Activated CD4-positive, alpha-beta memory T cell treated with anti-CD3 and anti-CD28 coated beads, Interleukin-2, amount 10 ng/mL, durations not matched to agents 7 days and 5 days (primary cell): ENCODE measurements at regions not wholly inside any gene's neighbourhood (a gene's known extent, or its start where the extent isn't known, plus 50 kb on each side); places are given as distances from the start of the nearest gene placed in this dataset.

Experiments
- CTCF ChIA-PET: fragments of 350-600 bp; sonication (Branson Sonifier 250); formaldehyde crosslinking; loops from one replicate; lab custom pipeline; 2021; ENCODE audit warnings: antibody characterized with exemption, inconsistent platforms; lab: Charles Lee
- POLR2A ChIA-PET: fragments of 350-600 bp; sonication (Branson Sonifier 250); formaldehyde crosslinking; loops from one replicate; lab custom pipeline; 2021; ENCODE audit warnings: antibody characterized with exemption; lab: Charles Lee
- DNase-seq: peaks from one replicate; pipeline ENCODE4 v3.0.0-alpha.2; 2020
- H3K27ac Mint-ChIP-seq: one replicate; pipeline ENCODE4 v1.8.0; 2021; ENCODE audit warnings: mild to moderate bottlenecking, mixed read lengths
- H3K27me3 Mint-ChIP-seq: one replicate; pipeline ENCODE4 v1.8.0; 2021; ENCODE audit warnings: mixed read lengths
- H3K36me3 Mint-ChIP-seq: one replicate; pipeline ENCODE4 v1.8.0; 2021; ENCODE audit warnings: low read depth, mixed read lengths
- H3K4me1 Mint-ChIP-seq: one replicate; pipeline ENCODE4 v1.8.0; 2021; ENCODE audit warnings: mixed read lengths
- H3K4me3 Mint-ChIP-seq: one replicate; pipeline ENCODE4 v1.8.0; 2021; ENCODE audit warnings: mild to moderate bottlenecking, mixed read lengths
- H3K9me3 Mint-ChIP-seq: one replicate; pipeline ENCODE4 v1.8.0; 2021; ENCODE audit warnings: mixed read lengths

- H3K9me3 Mint-ChIP-seq: peaks cover 12% of the 10 kb centered on the region
Measured at GRCh38 chrX:13144927-13145655, 100.7 kb upstream of the FAM9C start.

GRCh38 chrX:13142891-13143290 lies 98.5 kb upstream of the FAM9C start:
- CTCF ChIA-PET: no interaction called here
- H3K27ac Mint-ChIP-seq: no peak overlapping the region
- peaks cover 4% of the 10 kb centered on the region for H3K4me1 Mint-ChIP-seq
- H3K9me3 Mint-ChIP-seq: peaks cover 9% of the 10 kb centered on the region
- H3K36me3 Mint-ChIP-seq: peaks cover 3% of the 10 kb centered on the region
- POLR2A ChIA-PET: no interaction called here
- H3K27me3 Mint-ChIP-seq: no peaks in the 10 kb centered on the region
- no peak overlapping the region for H3K4me3 Mint-ChIP-seq
- no peak for DNase-seq

More at GRCh38 chrX:13144927-13145655, 100.7 kb upstream of the FAM9C start:
- ChIA-PET POLR2A (no interaction called here), CTCF (no interaction called here)
- peaks cover 7% of the 10 kb centered on the region for H3K4me1 Mint-ChIP-seq
- no peaks in the 10 kb centered on the region for H3K27me3 Mint-ChIP-seq
- H3K27ac Mint-ChIP-seq: no peak overlapping the region
- H3K4me3 Mint-ChIP-seq: no peak overlapping the region
- peaks cover 3% of the 10 kb centered on the region for H3K36me3 Mint-ChIP-seq
- no peak for DNase-seq

GRCh38 chrX:13140007-13140406 lies 95.6 kb upstream of the FAM9C start:
- ChIA-PET POLR2A (no interaction called here), CTCF (no interaction called here)
- Mint-ChIP-seq H3K27me3 (no peaks in the 10 kb centered on the region), H3K4me3 (no peak overlapping the region), H3K9me3 (no peaks in the 10 kb centered on the region), H3K4me1 (peaks cover 4% of the 10 kb centered on the region), H3K36me3 (no peaks in the 10 kb centered on the region), H3K27ac (no peak overlapping the region)
- DNase-seq: no peak

- peak; percentile 28 for DNase-seq
- H3K9me3 Mint-ChIP-seq: no peaks in the 10 kb centered on the region
- H3K27ac Mint-ChIP-seq: peak overlapping the region; percentile 7
- no peaks in the 10 kb centered on the region for H3K27me3 Mint-ChIP-seq
- POLR2A ChIA-PET: no interaction called here
- no peak overlapping the region for H3K4me3 Mint-ChIP-seq
- no peaks in the 10 kb centered on the region for H3K36me3 Mint-ChIP-seq
- CTCF ChIA-PET: interaction anchor here (1.7 kb wide), 1 partner anchor 39 kb away, joined by 4 read pairs; no protein-coding TSS in a partner anchor
- H3K4me1 Mint-ChIP-seq: peaks cover 25% of the 10 kb centered on the region
Measured at GRCh38 chrX:13131396-13132137, 87.1 kb upstream of the FAM9C start.

- H3K9me3 Mint-ChIP-seq: no peaks in the 10 kb centered on the region
- CTCF ChIA-PET: interaction anchor here (1.7 kb wide), 1 partner anchor 38 kb away, joined by 4 read pairs; no protein-coding TSS in a partner anchor
Measured at GRCh38 chrX:13130816-13131215, 86.4 kb upstream of the FAM9C start.

GRCh38 chrX:13128104-13128503 lies 83.7 kb upstream of the FAM9C start:
- peaks cover 49% of the 10 kb centered on the region for H3K4me1 Mint-ChIP-seq
- ChIA-PET POLR2A (no interaction called here), CTCF (no interaction called here)
- H3K4me3 Mint-ChIP-seq: no peak overlapping the region
- no peaks in the 10 kb centered on the region for H3K9me3 Mint-ChIP-seq
- no peaks in the 10 kb centered on the region for H3K27me3 Mint-ChIP-seq
- H3K27ac Mint-ChIP-seq: no peak overlapping the region
- H3K36me3 Mint-ChIP-seq: peaks cover 6% of the 10 kb centered on the region
- no peak for DNase-seq

More at GRCh38 chrX:13130816-13131215, 86.4 kb upstream of the FAM9C start:
- no peak for DNase-seq
- no peak overlapping the region for H3K4me3 Mint-ChIP-seq
- no peaks in the 10 kb centered on the region for H3K27me3 Mint-ChIP-seq
- H3K36me3 Mint-ChIP-seq: no peaks in the 10 kb centered on the region
- peaks cover 27% of the 10 kb centered on the region for H3K4me1 Mint-ChIP-seq
- POLR2A ChIA-PET: no interaction called here
- H3K27ac Mint-ChIP-seq: no peak overlapping the region

GRCh38 chrX:13126775-13127174 lies 82.4 kb upstream of the FAM9C start:
- H3K4me1 Mint-ChIP-seq: peaks cover 57% of the 10 kb centered on the region
- H3K27me3 Mint-ChIP-seq: no peaks in the 10 kb centered on the region
- DNase-seq: no peak
- no peak overlapping the region for H3K27ac Mint-ChIP-seq
- H3K36me3 Mint-ChIP-seq: peaks cover 9% of the 10 kb centered on the region
- H3K9me3 Mint-ChIP-seq: no peaks in the 10 kb centered on the region
- CTCF ChIA-PET: no interaction called here
- H3K4me3 Mint-ChIP-seq: no peak overlapping the region
- POLR2A ChIA-PET: interaction anchor here (0.9 kb wide), 1 partner anchor 34 kb away, joined by 3 read pairs; no protein-coding TSS in a partner anchor

GRCh38 chrX:13125188-13125587 lies 80.8 kb upstream of the FAM9C start:
- CTCF ChIA-PET: no interaction called here
- POLR2A ChIA-PET: interaction anchor here (1.2 kb wide), 1 partner anchor 26 kb away, joined by 3 read pairs; no protein-coding TSS in a partner anchor
- Mint-ChIP-seq H3K4me3 (no peak overlapping the region), H3K27ac (no peak overlapping the region), H3K4me1 (peaks cover 45% of the 10 kb centered on the region), H3K36me3 (peaks cover 10% of the 10 kb centered on the region), H3K27me3 (no peaks in the 10 kb centered on the region), H3K9me3 (no peaks in the 10 kb centered on the region)
- DNase-seq: no peak

- peak overlapping the region; percentile 32 for H3K4me3 Mint-ChIP-seq
- H3K9me3 Mint-ChIP-seq: no peaks in the 10 kb centered on the region
- CTCF ChIA-PET: interaction anchor here (1.0 to 1.4 kb wide), 2 partner anchors 31 to 177 kb away, joined by 3 to 6 read pairs; no protein-coding TSS in a partner anchor
- peak; percentile 17 for DNase-seq
- H3K4me1 Mint-ChIP-seq: peaks cover 43% of the 10 kb centered on the region
- no peaks in the 10 kb centered on the region for H3K27me3 Mint-ChIP-seq
- POLR2A ChIA-PET: interaction anchor here (0.8 to 1.6 kb wide), 3 partner anchors 32 to 174 kb away, joined by 3 to 5 read pairs (median 4); no protein-coding TSS in a partner anchor
- H3K36me3 Mint-ChIP-seq: peaks cover 16% of the 10 kb centered on the region
- H3K27ac Mint-ChIP-seq: peak overlapping the region; percentile 83
Measured at GRCh38 chrX:13123857-13124345, 79.5 kb upstream of the FAM9C start.

- ChIA-PET POLR2A (interaction anchor here (0.8 to 1.6 kb wide), 3 partner anchors 31 to 174 kb away, joined by 3 to 5 read pairs (median 4); no protein-coding TSS in a partner anchor), CTCF (interaction anchor here (1.0 to 1.4 kb wide), 2 partner anchors 31 to 177 kb away, joined by 3 to 6 read pairs; no protein-coding TSS in a partner anchor)
- Mint-ChIP-seq H3K36me3 (peaks cover 16% of the 10 kb centered on the region), H3K4me1 (peaks cover 43% of the 10 kb centered on the region), H3K9me3 (no peaks in the 10 kb centered on the region), H3K4me3 (peak overlapping the region; percentile 24), H3K27me3 (no peaks in the 10 kb centered on the region), H3K27ac (peak overlapping the region; percentile 83)
- no peak for DNase-seq
Measured at GRCh38 chrX:13123247-13123856, 78.9 kb upstream of the FAM9C start.

GRCh38 chrX:13121020-13121555 lies 76.7 kb upstream of the FAM9C start:
- Mint-ChIP-seq H3K36me3 (peaks cover 21% of the 10 kb centered on the region), H3K4me1 (peaks cover 36% of the 10 kb centered on the region), H3K4me3 (no peak overlapping the region), H3K27me3 (no peaks in the 10 kb centered on the region), H3K27ac (no peak overlapping the region), H3K9me3 (peaks cover 12% of the 10 kb centered on the region)
- DNase-seq: no peak
- ChIA-PET CTCF (no interaction called here), POLR2A (no interaction called here)

GRCh38 chrX:13120017-13120416 lies 75.6 kb upstream of the FAM9C start:
- Mint-ChIP-seq H3K27ac (no peak overlapping the region), H3K4me3 (no peak overlapping the region), H3K27me3 (no peaks in the 10 kb centered on the region), H3K9me3 (peaks cover 12% of the 10 kb centered on the region), H3K36me3 (peaks cover 21% of the 10 kb centered on the region), H3K4me1 (peaks cover 31% of the 10 kb centered on the region)
- ChIA-PET POLR2A (no interaction called here), CTCF (no interaction called here)
- no peak for DNase-seq
